Tibial nerve (tissue), 4 donors: ENCODE measurements at regions not wholly inside any gene's neighbourhood (a gene's known extent, or its start where the extent isn't known, plus 50 kb on each side); places are given as distances from the start of the nearest gene placed in this dataset.

Experiments used
- CTCF ChIP-seq, 5 experiments: fragments of 200-600 bp in 3 of 5; fragments of 450-650 bp in 2 of 5; sonication (generic) in 3 of 5; IDR thresholded peaks; one replicate each; pipeline ENCODE4 v1.5.1; 2016 to 2019; ENCODE audit warnings: antibody characterized with exemption in 5 of 5, mild to moderate bottlenecking in 3 of 5, moderate library complexity in 2 of 5
- EP300 ChIP-seq, 2 donors: sonication (generic); formaldehyde crosslinking; IDR thresholded peaks; one replicate each; pipeline ENCODE4 v1.6.1; 2017; ENCODE audit warnings: antibody characterized with exemption in 2 of 2, mild to moderate bottlenecking in 1 of 2
- POLR2A ChIP-seq, 2 donors: fragments of 450-650 bp; IDR thresholded peaks; one replicate each; pipeline ENCODE4 v1.6.1; 2017; ENCODE audit warnings: antibody characterized with exemption in 2 of 2, mild to moderate bottlenecking in 2 of 2, moderate library complexity in 2 of 2

- TF ChIP-seq CTCF (IDR thresholded peaks at IDR 0.05) (no peak), POLR2A (IDR thresholded peaks at IDR 0.05) (no peak), EP300 (IDR thresholded peaks at IDR 0.05) (no peak)
Measured at GRCh38 chr3:69532547-69533224, 146.8 kb upstream of the FRMD4B start.
